HG03378 (cell line): ENCODE measurements at regions not wholly inside any gene's neighbourhood (a gene's known extent, or its start where the extent isn't known, plus 50 kb on each side); places are given as distances from the start of the nearest gene placed in this dataset.

Experiments used
- ATAC-seq: cut with Tn5 transposase; IDR thresholded peaks from one replicate; pipeline ENCODE4 v1.9.1; 2021; ENCODE audit warnings: mild to moderate bottlenecking, moderate library complexity; ENCODE audit not compliant: unreplicated experiment

GRCh38 chr12:59927032-59927431 lies 331.2 kb downstream of the SLC16A7 start:
- ATAC-seq: no peak

GRCh38 chr12:59928416-59928815 lies 332.6 kb downstream of the SLC16A7 start:
- ATAC-seq: no peak

DNA sequence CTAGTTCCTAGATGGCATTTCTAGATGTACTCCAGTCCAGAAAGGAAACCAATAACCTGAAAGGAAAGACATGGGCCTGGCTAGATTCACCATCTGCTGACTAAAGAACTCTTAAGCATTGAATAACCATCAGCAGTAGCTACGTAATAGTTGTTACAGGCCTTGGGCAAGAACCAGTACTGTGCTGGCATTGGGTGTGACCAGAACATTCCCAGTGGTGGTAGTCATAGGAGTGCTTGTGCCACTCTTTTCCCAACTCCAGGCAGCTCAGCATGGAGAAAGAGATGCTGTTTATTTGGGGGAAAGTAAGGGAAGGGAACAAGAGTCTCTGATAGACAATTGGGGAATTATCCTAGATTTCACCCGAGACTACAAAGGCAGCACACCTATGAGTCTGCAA lies 333.3 kb downstream of the SLC16A7 start:
- ATAC-seq: no peak

- ATAC-seq: no peak
Measured at GRCh38 chr12:59934486-59934885, 338.7 kb downstream of the SLC16A7 start.

GRCh38 chr12:59936534-59936933 lies 340.7 kb downstream of the SLC16A7 start:
- no peak for ATAC-seq

GRCh38 chr12:59937148-59937547 lies 341.3 kb downstream of the SLC16A7 start:
- ATAC-seq: no peak

- no peak for ATAC-seq
Measured at GRCh38 chr12:59938190-59938962, 342.5 kb downstream of the SLC16A7 start.

DNA sequence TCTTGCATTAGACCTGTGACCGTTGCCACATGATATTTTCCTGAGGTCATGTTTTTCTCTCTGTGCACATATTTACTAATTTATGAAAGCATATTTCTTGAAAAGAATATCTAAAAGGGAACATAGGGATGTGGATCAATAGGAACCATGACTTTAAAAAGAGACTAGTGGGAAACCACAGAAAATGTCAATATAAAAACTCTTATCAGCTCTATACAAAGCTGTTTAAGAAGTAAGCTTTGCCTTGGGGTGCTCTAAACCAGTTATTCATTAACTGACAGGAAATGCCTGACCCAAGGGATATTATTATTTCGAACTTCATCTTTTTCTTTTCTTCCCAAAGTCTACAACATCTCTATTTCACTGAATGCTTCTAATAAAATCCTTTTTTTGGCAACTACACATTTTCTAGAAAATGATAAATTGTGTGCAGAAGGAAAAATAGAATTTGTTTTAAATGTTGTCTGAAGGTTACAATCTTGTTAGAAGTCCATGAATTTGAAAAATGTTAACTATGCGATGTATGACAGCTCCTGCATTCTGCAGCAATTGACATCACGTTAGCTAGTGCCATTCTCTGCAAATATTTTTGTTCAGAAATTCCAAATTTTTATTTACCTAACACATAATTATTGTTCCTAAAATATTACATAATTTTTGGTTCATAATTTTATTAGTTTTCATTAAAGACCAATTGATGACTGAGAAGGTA lies 345.0 kb downstream of the SLC16A7 start:
- no peak for ATAC-seq

GRCh38 chr12:59941461-59941860 lies 345.6 kb downstream of the SLC16A7 start:
- no peak for ATAC-seq

- ATAC-seq: no peak
Measured at GRCh38 chr12:59944177-59944576, 348.3 kb downstream of the SLC16A7 start.

- ATAC-seq: no peak
Measured at GRCh38 chr12:59946635-59947034, 350.8 kb downstream of the SLC16A7 start.

DNA sequence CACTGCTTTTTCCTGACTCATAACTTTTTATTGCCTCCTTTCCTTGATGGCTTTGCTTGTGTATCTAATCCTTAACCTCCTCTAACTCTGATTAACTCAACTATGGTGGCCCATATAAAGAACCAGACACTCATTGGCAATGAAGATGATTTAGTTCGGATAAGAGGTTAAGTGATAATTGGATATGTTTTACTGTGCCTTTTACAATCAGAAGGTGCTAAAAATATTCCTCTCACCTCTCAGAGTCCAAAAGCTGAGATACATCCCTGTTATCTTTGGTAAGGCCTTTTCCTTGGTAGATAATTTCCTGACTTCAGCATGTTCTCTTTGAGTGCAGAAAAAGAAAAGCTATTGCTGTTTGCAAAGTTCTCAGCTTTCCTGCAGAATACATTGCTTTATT lies 367.7 kb downstream of the SLC16A7 start:
- ATAC-seq: no peak

- no peak for ATAC-seq
Measured at GRCh38 chr12:59972905-59973304, 377.1 kb downstream of the SLC16A7 start.

DNA sequence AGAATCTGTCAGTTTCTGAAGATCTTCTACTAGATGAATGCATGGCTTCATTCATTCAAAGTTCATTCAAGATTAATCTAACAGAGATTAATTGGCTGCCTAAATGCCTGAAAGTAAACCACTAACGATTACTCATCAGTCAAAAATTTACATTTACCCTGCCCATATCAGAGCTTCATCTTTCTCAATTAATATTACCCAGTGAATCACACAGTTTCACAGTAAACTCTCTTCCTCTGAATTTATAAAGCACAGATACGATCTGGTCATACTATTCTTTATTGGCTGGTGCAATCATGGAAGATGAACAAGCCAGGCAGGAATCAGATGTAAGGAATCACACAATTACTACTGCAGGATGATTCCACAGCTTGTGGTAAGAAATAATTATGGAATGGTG lies 377.7 kb downstream of the SLC16A7 start:
- ATAC-seq: no peak

GRCh38 chr12:59977779-59978178 lies 381.9 kb downstream of the SLC16A7 start:
- no peak for ATAC-seq

DNA sequence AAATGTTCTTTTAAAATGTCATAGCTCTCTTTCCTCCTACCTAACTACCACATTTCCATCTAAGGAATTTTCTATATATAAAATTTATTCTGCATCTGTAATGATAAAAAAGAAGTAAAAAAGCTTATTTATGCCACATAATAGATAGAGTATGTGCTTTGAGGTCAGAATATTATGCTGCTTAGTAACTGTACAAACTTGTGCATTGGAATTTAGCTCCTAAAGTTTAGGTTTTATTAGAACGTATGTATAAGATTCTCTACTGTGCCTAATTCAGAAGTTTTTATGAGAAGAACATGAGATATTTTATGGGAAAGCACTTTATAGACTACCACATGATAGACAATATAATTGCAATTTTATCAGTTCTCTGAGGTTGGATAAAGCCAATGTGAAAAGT lies 384.6 kb downstream of the SLC16A7 start:
- ATAC-seq: no peak

DNA sequence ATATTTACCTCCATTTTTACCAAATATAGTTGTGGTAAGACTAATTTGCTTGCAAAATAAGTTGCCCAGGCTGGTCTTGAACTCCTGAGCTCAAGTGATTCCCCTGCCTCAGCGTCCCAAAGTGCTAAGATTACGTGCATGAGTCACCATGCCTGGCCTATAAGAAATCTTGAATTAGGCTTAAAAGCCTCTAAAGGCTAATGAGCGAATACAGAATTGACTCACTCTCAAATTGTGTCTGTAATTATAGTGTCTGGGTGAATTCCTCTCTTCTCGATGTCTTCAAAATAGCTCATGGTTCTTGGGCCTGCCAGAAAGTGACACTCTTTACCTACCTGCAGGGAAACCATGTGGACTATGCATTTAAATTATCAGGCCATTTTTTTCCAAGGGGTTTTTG lies 403.5 kb downstream of the SLC16A7 start:
- no peak for ATAC-seq

DNA sequence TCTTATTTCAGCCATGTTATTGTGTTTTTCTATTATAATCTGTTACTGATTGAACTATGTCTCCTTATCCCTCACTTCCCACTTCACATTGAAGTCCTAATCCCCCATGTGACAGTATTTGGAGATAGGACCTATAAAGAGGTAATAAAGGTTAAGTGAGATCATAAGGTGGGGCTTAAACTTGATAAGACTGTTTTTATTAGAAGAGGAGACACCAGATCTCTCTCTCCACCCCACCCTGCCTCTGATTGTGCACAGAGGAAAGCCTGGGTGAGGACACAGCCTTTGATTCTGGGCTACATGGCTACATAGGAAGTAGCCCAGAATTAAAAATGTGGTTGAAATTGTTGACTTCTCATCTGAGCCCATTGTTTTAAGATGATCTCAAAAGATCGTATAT lies 414.7 kb downstream of the SLC16A7 start:
- ATAC-seq: no peak

GRCh38 chr12:60012659-60013058 lies 416.8 kb downstream of the SLC16A7 start:
- no peak for ATAC-seq

- no peak for ATAC-seq
Measured at GRCh38 chr12:60014436-60014835, 418.6 kb downstream of the SLC16A7 start.

GRCh38 chr12:60020068-60020467 lies 424.2 kb downstream of the SLC16A7 start:
- no peak for ATAC-seq

DNA sequence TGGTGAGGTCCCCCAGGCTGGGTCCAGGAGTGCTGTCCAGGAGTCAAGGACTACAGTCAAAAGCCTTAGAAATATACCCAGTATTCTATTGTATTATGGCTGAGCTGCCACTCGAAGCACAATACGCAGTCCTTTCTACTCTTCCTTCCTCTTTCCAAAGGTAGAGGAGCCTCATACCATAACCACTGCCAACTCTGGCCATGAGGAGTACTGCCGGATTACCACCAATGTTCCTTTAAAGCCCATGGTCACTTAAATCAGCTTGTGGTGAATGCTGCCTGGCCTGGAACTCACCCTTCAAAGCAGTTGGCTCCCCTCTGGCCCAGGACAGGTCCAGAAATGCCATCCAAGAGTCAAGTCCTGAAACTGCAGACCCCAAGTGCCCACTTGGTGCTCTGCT lies 425.4 kb downstream of the SLC16A7 start:
- no peak for ATAC-seq
